Fibroblast of lung (primary cell): ENCODE measurements at regions not wholly inside any gene's neighbourhood (a gene's known extent, or its start where the extent isn't known, plus 50 kb on each side); places are given as distances from the start of the nearest gene placed in this dataset.

Source experiments
- EZH2 ChIP-seq: IDR thresholded peaks from 2 replicates; pipeline ENCODE4 v1.5.1; 2012; ENCODE audit warnings: low read length, control low read depth, mild to moderate bottlenecking; ENCODE audit errors: missing control alignments
- TF ChIP-seq, protein P1 (sequence below), 2 donors: IDR thresholded peaks in 1 of 2; conservative IDR thresholded peaks in 1 of 2; 1 replicate in 1 of 2; 2 replicates in 1 of 2; pipeline ENCODE4 v1.5.1; 2011 to 2012; ENCODE audit warnings: low read length in 2 of 2, control low read depth in 1 of 2, inconsistent platforms in 1 of 2, low read depth in 1 of 2, mild to moderate bottlenecking in 1 of 2

DNA sequence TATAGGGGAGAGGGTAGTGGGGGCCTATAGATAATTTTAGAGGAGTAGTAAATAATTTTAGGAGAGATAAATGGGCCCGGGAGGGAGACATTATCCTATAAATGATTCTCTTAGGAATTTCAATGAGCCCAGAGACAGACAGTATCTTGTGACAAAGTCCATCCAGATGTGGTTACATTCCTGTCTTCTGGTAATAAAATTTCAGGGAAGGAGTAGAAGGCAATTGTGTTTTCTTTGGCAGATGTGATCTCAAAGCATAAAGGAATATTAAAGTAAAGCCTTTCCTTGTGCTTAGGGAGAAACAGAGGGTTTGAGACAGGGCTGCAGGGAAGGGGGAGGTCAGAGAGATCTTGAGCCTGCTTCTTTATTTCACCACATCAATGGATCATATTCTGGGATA, 979.8 kb upstream of the GJE1 start:
- no peak for TF ChIP-seq EZH2
- TF ChIP-seq, protein P1, sequence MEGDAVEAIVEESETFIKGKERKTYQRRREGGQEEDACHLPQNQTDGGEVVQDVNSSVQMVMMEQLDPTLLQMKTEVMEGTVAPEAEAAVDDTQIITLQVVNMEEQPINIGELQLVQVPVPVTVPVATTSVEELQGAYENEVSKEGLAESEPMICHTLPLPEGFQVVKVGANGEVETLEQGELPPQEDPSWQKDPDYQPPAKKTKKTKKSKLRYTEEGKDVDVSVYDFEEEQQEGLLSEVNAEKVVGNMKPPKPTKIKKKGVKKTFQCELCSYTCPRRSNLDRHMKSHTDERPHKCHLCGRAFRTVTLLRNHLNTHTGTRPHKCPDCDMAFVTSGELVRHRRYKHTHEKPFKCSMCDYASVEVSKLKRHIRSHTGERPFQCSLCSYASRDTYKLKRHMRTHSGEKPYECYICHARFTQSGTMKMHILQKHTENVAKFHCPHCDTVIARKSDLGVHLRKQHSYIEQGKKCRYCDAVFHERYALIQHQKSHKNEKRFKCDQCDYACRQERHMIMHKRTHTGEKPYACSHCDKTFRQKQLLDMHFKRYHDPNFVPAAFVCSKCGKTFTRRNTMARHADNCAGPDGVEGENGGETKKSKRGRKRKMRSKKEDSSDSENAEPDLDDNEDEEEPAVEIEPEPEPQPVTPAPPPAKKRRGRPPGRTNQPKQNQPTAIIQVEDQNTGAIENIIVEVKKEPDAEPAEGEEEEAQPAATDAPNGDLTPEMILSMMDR (conservative IDR thresholded peaks at IDR 0.05 in 1 of 2, IDR thresholded peaks at IDR 0.05 in 1 of 2; ENCODE audit: low read depth in 1 of 2, low read length in 2 of 2) = no peak
